Keratinocyte (primary cell): ENCODE measurements at regions not wholly inside any gene's neighbourhood (a gene's known extent, or its start where the extent isn't known, plus 50 kb on each side); places are given as distances from the start of the nearest gene placed in this dataset.

Source experiments
- DNase-seq: peaks from one replicate; pipeline ENCODE4 v3.0.0-alpha.2; 2011; ENCODE audit warnings: low read depth, missing footprints, low spot score
- FAIRE-seq: peaks from 2 replicates; lab custom pipeline; 2011; peaks lifted over from hg19 to GRCh38; lab: Jason Lieb, UNC
- H2AFZ ChIP-seq: 2 replicates; pipeline ENCODE4 v1.6.0; 2012; ENCODE audit warnings: low read length, control low read depth, inconsistent platforms; ENCODE audit not compliant: control insufficient read depth
- H3K27ac ChIP-seq: 2 replicates; pipeline ENCODE4 v1.5.1; 2011; ENCODE audit warnings: low read length; ENCODE audit not compliant: control insufficient read depth, insufficient read depth
- H3K27me3 ChIP-seq: 3 replicates; pipeline ENCODE4 v1.6.0; 2011; ENCODE audit warnings: low read length; ENCODE audit not compliant: control insufficient read depth, insufficient read depth; ENCODE audit errors: extremely low read depth
- H3K36me3 ChIP-seq, 2 experiments: 2 replicates in 1 of 2; 3 replicates in 1 of 2; pipeline ENCODE4 v1.5.1; 2011; ENCODE audit warnings: low read length in 2 of 2, mild to moderate bottlenecking in 1 of 2; ENCODE audit not compliant: control insufficient read depth in 2 of 2, insufficient read depth in 2 of 2; ENCODE audit errors: extremely low read depth in 1 of 2
- H3K4me1 ChIP-seq: 3 replicates; pipeline ENCODE4 v1.5.1; 2011; ENCODE audit warnings: low read length; ENCODE audit not compliant: control insufficient read depth, insufficient read depth; ENCODE audit errors: extremely low read depth
- H3K4me2 ChIP-seq: 3 replicates; pipeline ENCODE4 v1.6.0; 2011; ENCODE audit warnings: low read depth, low read length; ENCODE audit not compliant: control insufficient read depth, insufficient read depth; ENCODE audit errors: extremely low read depth
- H3K4me3 ChIP-seq, 3 experiments: fragments of 200-600 bp in 1 of 3; sonication (generic) in 1 of 3; 2 replicates in 2 of 3; 3 replicates in 1 of 3; pipeline ENCODE4 v1.5.1; 2011 to 2016; ENCODE audit warnings: low read length in 3 of 3, mild to moderate bottlenecking in 3 of 3, control low read depth in 2 of 3, inconsistent platforms in 1 of 3, low read depth in 1 of 3, mixed read lengths in 1 of 3, mixed run types in 1 of 3, moderate library complexity in 1 of 3; ENCODE audit not compliant: control insufficient read depth in 2 of 3, insufficient read depth in 2 of 3; ENCODE audit errors: extremely low read depth in 1 of 3
- H3K79me2 ChIP-seq: 2 replicates; pipeline ENCODE4 v1.6.0; 2012; ENCODE audit warnings: low read length; ENCODE audit not compliant: control insufficient read depth, insufficient read depth
- H3K9ac ChIP-seq: 3 replicates; pipeline ENCODE4 v1.6.0; 2011; ENCODE audit warnings: low read length; ENCODE audit not compliant: control insufficient read depth, insufficient read depth; ENCODE audit errors: extremely low read depth
- H3K9me1 ChIP-seq: 3 replicates; pipeline ENCODE4 v1.6.0; 2011; ENCODE audit warnings: low read length; ENCODE audit not compliant: control insufficient read depth, insufficient read depth; ENCODE audit errors: extremely low read depth
- H3K9me3 ChIP-seq: 2 replicates; pipeline ENCODE4 v1.5.1; 2012; ENCODE audit warnings: low read depth, low read length; ENCODE audit not compliant: control insufficient read depth
- H4K20me1 ChIP-seq: 3 replicates; pipeline ENCODE4 v1.6.0; 2011; ENCODE audit warnings: low read length; ENCODE audit not compliant: control insufficient read depth, insufficient read depth; ENCODE audit errors: extremely low read depth
- CTCF ChIP-seq, 3 experiments: IDR thresholded peaks in 1 of 3; conservative IDR thresholded peaks in 1 of 3; optimal IDR thresholded peaks in 1 of 3; 2 replicates in 2 of 3; 3 replicates in 1 of 3; pipeline versions ENCODE3 to v1.5.1; 2011; ENCODE audit warnings: low read length in 3 of 3, mild to moderate bottlenecking in 3 of 3, moderate library complexity in 2 of 3, control low read depth in 1 of 3, inconsistent platforms in 1 of 3; ENCODE audit not compliant: insufficient read depth in 2 of 3; ENCODE audit errors: extremely low read depth in 1 of 3
- EZH2 ChIP-seq: IDR thresholded peaks from one replicate; pipeline ENCODE4 v1.6.1; 2012; ENCODE audit warnings: inconsistent platforms, mild to moderate bottlenecking, low read length, moderate library complexity
- dilution Hi-C: fragments of 300-500 bp; cut with MboI; formaldehyde crosslinking; loops from one replicate; pipeline ENCODE4 v1.7.0; 2020; ENCODE audit warnings: low sequenced_read_pairs; ENCODE audit not compliant: extremely low pct_ligation_motif_present

GRCh38 chr13:50531917-50532899, 311.3 kb downstream of the DLEU7 start:
- H3K9ac ChIP-seq = no peak overlapping the region
- H3K79me2 ChIP-seq = no peaks in the 10 kb centered on the region
- no peak overlapping the region for H3K27ac ChIP-seq
- no peaks in the 10 kb centered on the region for H3K27me3 ChIP-seq
- H3K4me3 ChIP-seq = no peak overlapping the region
- H2AFZ ChIP-seq = no peak overlapping the region
- dilution Hi-C loops = no loop called here
- peak in 2 of 3 experiments; percentile 30 to 46 for TF ChIP-seq CTCF (optimal IDR thresholded peaks at IDR 0.05 in 1 of 3, IDR thresholded peaks at IDR 0.05 in 1 of 3, conservative IDR thresholded peaks at IDR 0.05 in 1 of 3; ENCODE audit: extremely low read depth in 1 of 3, insufficient read depth in 2 of 3, low read length in 3 of 3)
- TF ChIP-seq EZH2 = no peak
- no peak overlapping the region for H3K4me2 ChIP-seq
- H3K9me1 ChIP-seq = no peaks in the 10 kb centered on the region
- peaks cover 23% of the 10 kb centered on the region for H3K4me1 ChIP-seq
- no peaks in the 10 kb centered on the region for H4K20me1 ChIP-seq
- H3K36me3 ChIP-seq = no peaks in the 10 kb centered on the region
- no peak for DNase-seq
- H3K9me3 ChIP-seq = no peaks in the 10 kb centered on the region
- FAIRE-seq = no peak

- no peak for TF ChIP-seq EZH2
- TF ChIP-seq CTCF (optimal IDR thresholded peaks at IDR 0.05 in 1 of 3, IDR thresholded peaks at IDR 0.05 in 1 of 3, conservative IDR thresholded peaks at IDR 0.05 in 1 of 3; ENCODE audit: extremely low read depth in 1 of 3, insufficient read depth in 2 of 3, low read length in 3 of 3) = no peak
- no peaks in the 10 kb centered on the region for H3K79me2 ChIP-seq
- H3K27me3 ChIP-seq = no peaks in the 10 kb centered on the region
- H3K9ac ChIP-seq = no peak overlapping the region
- no peaks in the 10 kb centered on the region for H3K36me3 ChIP-seq
- H3K4me1 ChIP-seq = peaks cover 13% of the 10 kb centered on the region
- DNase-seq (no peak), FAIRE-seq (no peak)
- H3K9me1 ChIP-seq = no peaks in the 10 kb centered on the region
- H2AFZ ChIP-seq = no peak overlapping the region
- dilution Hi-C loops = no loop called here
- H3K4me3 ChIP-seq = no peak overlapping the region
- no peak overlapping the region for H3K27ac ChIP-seq
- H4K20me1 ChIP-seq = no peaks in the 10 kb centered on the region
- no peak overlapping the region for H3K4me2 ChIP-seq
- H3K9me3 ChIP-seq = no peaks in the 10 kb centered on the region
Observed at GRCh38 chr13:50535050-50535449, 308.4 kb downstream of the DLEU7 start.
